HL-60 (cell line): ENCODE measurements at regions not wholly inside any gene's neighbourhood (a gene's known extent, or its start where the extent isn't known, plus 50 kb on each side); places are given as distances from the start of the nearest gene placed in this dataset.

Experiments used
- TF ChIP-seq, protein P1 (sequence below): IDR thresholded peaks from one replicate; pipeline ENCODE4 v1.5.1; 2011; ENCODE audit warnings: low read length, control low read depth, inconsistent platforms; ENCODE audit not compliant: insufficient read depth
- TF ChIP-seq, protein P2 (sequence below): IDR thresholded peaks from 2 replicates; pipeline ENCODE4 v1.6.1; 2012; ENCODE audit warnings: low read depth; ENCODE audit not compliant: insufficient replicate concordance

DNA sequence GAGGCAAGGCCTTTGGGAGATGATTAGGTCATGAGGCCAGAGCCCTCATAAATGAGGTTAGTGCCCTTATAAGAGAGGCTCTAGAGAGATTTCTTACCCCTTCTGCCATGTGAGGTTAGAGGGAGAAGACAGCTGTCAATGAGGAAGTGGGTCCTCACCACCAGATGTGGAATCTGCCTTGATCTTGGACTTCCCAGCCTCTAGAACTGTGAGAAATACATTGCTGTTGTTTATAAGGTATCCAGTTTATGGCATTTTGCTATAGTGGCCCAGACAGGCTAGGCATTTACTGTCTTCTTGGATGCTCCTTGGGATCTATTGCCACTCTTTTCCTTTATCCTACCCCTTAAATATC, 57.1 kb upstream of the CITED2 start:
- TF ChIP-seq, protein P1, sequence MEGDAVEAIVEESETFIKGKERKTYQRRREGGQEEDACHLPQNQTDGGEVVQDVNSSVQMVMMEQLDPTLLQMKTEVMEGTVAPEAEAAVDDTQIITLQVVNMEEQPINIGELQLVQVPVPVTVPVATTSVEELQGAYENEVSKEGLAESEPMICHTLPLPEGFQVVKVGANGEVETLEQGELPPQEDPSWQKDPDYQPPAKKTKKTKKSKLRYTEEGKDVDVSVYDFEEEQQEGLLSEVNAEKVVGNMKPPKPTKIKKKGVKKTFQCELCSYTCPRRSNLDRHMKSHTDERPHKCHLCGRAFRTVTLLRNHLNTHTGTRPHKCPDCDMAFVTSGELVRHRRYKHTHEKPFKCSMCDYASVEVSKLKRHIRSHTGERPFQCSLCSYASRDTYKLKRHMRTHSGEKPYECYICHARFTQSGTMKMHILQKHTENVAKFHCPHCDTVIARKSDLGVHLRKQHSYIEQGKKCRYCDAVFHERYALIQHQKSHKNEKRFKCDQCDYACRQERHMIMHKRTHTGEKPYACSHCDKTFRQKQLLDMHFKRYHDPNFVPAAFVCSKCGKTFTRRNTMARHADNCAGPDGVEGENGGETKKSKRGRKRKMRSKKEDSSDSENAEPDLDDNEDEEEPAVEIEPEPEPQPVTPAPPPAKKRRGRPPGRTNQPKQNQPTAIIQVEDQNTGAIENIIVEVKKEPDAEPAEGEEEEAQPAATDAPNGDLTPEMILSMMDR, result no peak
- TF ChIP-seq, protein P2, sequence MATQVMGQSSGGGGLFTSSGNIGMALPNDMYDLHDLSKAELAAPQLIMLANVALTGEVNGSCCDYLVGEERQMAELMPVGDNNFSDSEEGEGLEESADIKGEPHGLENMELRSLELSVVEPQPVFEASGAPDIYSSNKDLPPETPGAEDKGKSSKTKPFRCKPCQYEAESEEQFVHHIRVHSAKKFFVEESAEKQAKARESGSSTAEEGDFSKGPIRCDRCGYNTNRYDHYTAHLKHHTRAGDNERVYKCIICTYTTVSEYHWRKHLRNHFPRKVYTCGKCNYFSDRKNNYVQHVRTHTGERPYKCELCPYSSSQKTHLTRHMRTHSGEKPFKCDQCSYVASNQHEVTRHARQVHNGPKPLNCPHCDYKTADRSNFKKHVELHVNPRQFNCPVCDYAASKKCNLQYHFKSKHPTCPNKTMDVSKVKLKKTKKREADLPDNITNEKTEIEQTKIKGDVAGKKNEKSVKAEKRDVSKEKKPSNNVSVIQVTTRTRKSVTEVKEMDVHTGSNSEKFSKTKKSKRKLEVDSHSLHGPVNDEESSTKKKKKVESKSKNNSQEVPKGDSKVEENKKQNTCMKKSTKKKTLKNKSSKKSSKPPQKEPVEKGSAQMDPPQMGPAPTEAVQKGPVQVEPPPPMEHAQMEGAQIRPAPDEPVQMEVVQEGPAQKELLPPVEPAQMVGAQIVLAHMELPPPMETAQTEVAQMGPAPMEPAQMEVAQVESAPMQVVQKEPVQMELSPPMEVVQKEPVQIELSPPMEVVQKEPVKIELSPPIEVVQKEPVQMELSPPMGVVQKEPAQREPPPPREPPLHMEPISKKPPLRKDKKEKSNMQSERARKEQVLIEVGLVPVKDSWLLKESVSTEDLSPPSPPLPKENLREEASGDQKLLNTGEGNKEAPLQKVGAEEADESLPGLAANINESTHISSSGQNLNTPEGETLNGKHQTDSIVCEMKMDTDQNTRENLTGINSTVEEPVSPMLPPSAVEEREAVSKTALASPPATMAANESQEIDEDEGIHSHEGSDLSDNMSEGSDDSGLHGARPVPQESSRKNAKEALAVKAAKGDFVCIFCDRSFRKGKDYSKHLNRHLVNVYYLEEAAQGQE, result no peak
